Panc1 (cell line): ENCODE measurements at regions not wholly inside any gene's neighbourhood (a gene's known extent, or its start where the extent isn't known, plus 50 kb on each side); places are given as distances from the start of the nearest gene placed in this dataset.

Source experiments
- CTCF ChIP-seq: fragments of 450-650 bp; IDR thresholded peaks from 2 replicates; pipeline ENCODE4 v1.5.1; 2017; ENCODE audit warnings: mild to moderate bottlenecking
- POLR2AphosphoS5 ChIP-seq: IDR thresholded peaks from 2 replicates; pipeline ENCODE4 v1.6.1; 2012; ENCODE audit warnings: mild to moderate bottlenecking, low read depth, low read length, moderate library complexity
- REST ChIP-seq, 2 experiments: IDR thresholded peaks; 2 replicates each; pipeline ENCODE4 v1.6.1; 2011 to 2012; ENCODE audit warnings: low read depth in 2 of 2, control low read depth in 1 of 2, low read length in 1 of 2, mild to moderate bottlenecking in 1 of 2, moderate library complexity in 1 of 2; ENCODE audit not compliant: insufficient read depth in 1 of 2
- TCF7L2 ChIP-seq: IDR thresholded peaks from 2 replicates; pipeline ENCODE4 v1.6.1; 2011; ENCODE audit warnings: mild to moderate bottlenecking, low read depth, low read length, inconsistent platforms

GRCh38 chr3:69463531-69463930 lies 77.6 kb upstream of the FRMD4B start:
- TF ChIP-seq POLR2AphosphoS5 (no peak), CTCF (no peak), REST (IDR thresholded peaks at IDR 0.05; ENCODE audit: insufficient read depth in 1 of 2, low read depth in 2 of 2, low read length in 1 of 2) (no peak), TCF7L2 (no peak)
